UCSD-AML1 (cell line): ENCODE measurements at regions not wholly inside any gene's neighbourhood (a gene's known extent, or its start where the extent isn't known, plus 50 kb on each side); places are given as distances from the start of the nearest gene placed in this dataset.
"Not testable (repeated sequence)": the region's sequence is repeated elsewhere in the genome, so short reads cannot be mapped to it uniquely, and the experiment has no call there.

ENCODE experiments used
- DNase-seq: peaks from one replicate; lab custom pipeline; 2025; ENCODE audit not compliant: unreplicated experiment; lab: John Stamatoyannopoulos, UW

GRCh38 chr16:52386694-52387093 lies 160.2 kb downstream of the TOX3 start:
- DNase-seq, result no peak

GRCh38 chr16:52384378-52384777 lies 162.6 kb downstream of the TOX3 start:
- no peak for DNase-seq

- DNase-seq, result no peak
Observed at GRCh38 chr16:52383640-52384292, 163.2 kb downstream of the TOX3 start.

GRCh38 chr16:52383119-52383518 lies 163.8 kb downstream of the TOX3 start:
- no peak for DNase-seq

GRCh38 chr16:52379551-52379950 lies 167.4 kb downstream of the TOX3 start:
- DNase-seq, result no peak

GRCh38 chr16:52376676-52377280 lies 170.2 kb downstream of the TOX3 start:
- no peak for DNase-seq

- DNase-seq, result no peak
Observed at GRCh38 chr16:52372313-52372712, 174.6 kb downstream of the TOX3 start.

- no peak for DNase-seq
Observed at GRCh38 chr16:52368859-52369258, 178.1 kb downstream of the TOX3 start.

GRCh38 chr16:52367821-52368220 lies 179.1 kb downstream of the TOX3 start:
- DNase-seq, result no peak

- no peak for DNase-seq
Observed at GRCh38 chr16:52366983-52367382, 180.0 kb downstream of the TOX3 start.

GRCh38 chr16:52364500-52364899 lies 182.4 kb downstream of the TOX3 start:
- DNase-seq, result no peak

GRCh38 chr16:52363082-52363481 lies 183.9 kb downstream of the TOX3 start:
- DNase-seq, result no peak

- DNase-seq, result no peak
Observed at GRCh38 chr16:52357711-52358110, 189.2 kb downstream of the TOX3 start.

- no peak for DNase-seq
Observed at GRCh38 chr16:52353249-52353648, 193.7 kb downstream of the TOX3 start.

GRCh38 chr16:52351451-52351850 lies 195.5 kb downstream of the TOX3 start:
- DNase-seq, result no peak

- no peak for DNase-seq
Observed at GRCh38 chr16:52350031-52350642, 196.8 kb downstream of the TOX3 start.

- no peak for DNase-seq
Observed at GRCh38 chr16:52346709-52347108, 200.2 kb downstream of the TOX3 start.

- not testable (repeated sequence) for DNase-seq
Observed at GRCh38 chr16:52333673-52334072, 213.3 kb downstream of the TOX3 start.

GRCh38 chr16:52320930-52321439 lies 226.0 kb downstream of the TOX3 start:
- no peak for DNase-seq

GRCh38 chr16:52318302-52319009 lies 228.5 kb downstream of the TOX3 start:
- no peak for DNase-seq

GRCh38 chr16:52316241-52316640 lies 230.7 kb downstream of the TOX3 start:
- DNase-seq, result no peak

GRCh38 chr16:52312716-52313115 lies 234.2 kb downstream of the TOX3 start:
- DNase-seq, result no peak
